ENCODE measurements at regions not wholly inside any gene's neighbourhood (a gene's known extent, or its start where the extent isn't known, plus 50 kb on each side); places are given as distances from the start of the nearest gene placed in this dataset.

DNA sequence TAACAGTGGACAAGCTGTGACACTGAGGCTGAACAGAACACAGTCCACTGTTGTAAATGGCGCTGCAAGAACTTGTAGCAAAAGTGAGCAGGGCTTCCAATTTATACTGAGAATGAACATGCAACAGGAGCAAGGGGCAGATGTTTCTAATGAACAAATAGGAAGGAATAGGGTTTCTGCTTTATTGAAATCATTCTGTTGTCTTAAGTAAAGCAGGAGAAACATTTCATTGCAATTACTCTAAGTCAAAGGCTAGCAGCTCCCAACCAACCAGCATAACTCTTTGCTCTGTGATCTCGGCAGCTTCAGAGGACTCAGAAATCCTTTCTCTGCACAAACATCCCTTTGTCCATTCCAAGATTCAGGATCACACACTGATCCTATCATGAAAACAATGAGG lies 236.2 kb upstream of the PRSS58 start:
- no peak for TF ChIP-seq CTCF (IDR thresholded peaks at IDR 0.05 in 8 of 11, conservative IDR thresholded peaks at IDR 0.05 in 3 of 11)
- TF ChIP-seq POLR2AphosphoS5 (IDR thresholded peaks at IDR 0.05) = no peak

All from spleen (tissue), 7 donors.